Sigmoid colon (tissue), 4 donors: ENCODE measurements at regions not wholly inside any gene's neighbourhood (a gene's known extent, or its start where the extent isn't known, plus 50 kb on each side); places are given as distances from the start of the nearest gene placed in this dataset.

Experiments
- CTCF ChIP-seq, 4 experiments: fragments of 450-650 bp in 3 of 4; fragments of 200-600 bp in 1 of 4; IDR thresholded peaks; one replicate each; pipeline ENCODE4 v1.5.1; 2016 to 2019; ENCODE audit warnings: antibody characterized with exemption in 4 of 4, mild to moderate bottlenecking in 3 of 4, moderate library complexity in 2 of 4
- EP300 ChIP-seq, 4 donors: sonication (generic); formaldehyde crosslinking; IDR thresholded peaks; one replicate each; pipeline ENCODE4 v1.6.1; 2017; ENCODE audit warnings: antibody characterized with exemption in 4 of 4
- POLR2AphosphoS5 ChIP-seq, 4 donors: sonication (generic); formaldehyde crosslinking; IDR thresholded peaks; one replicate each; pipeline ENCODE4 v1.6.1; 2017; ENCODE audit warnings: antibody characterized with exemption in 4 of 4

DNA sequence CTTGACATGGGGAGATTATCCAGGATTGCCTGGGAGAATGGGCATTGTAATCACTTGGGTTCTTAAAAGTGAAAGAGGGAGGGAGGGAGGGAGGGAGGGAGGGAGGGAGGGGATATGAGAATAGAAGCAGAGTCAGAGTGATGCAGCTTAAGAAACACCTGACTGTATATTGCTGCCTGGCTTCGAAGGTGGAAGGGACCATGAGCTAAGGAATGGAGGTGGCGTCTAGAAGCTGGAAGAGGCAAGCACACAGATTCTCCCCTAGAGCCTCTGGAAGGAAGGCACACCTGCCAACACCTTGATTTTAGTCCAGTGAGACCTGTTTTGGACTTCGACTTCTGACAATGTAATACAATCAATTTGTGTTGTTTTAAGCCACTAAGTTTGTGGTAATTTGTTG is 78.4 kb downstream of the PRL start:
- TF ChIP-seq CTCF (IDR thresholded peaks at IDR 0.05) (no peak), POLR2AphosphoS5 (IDR thresholded peaks at IDR 0.05) (no peak), EP300 (IDR thresholded peaks at IDR 0.05) (no peak)
